SK-N-SH (cell line): ENCODE measurements at regions not wholly inside any gene's neighbourhood (a gene's known extent, or its start where the extent isn't known, plus 50 kb on each side); places are given as distances from the start of the nearest gene placed in this dataset.

Experiments used
- CTCF ChIA-PET: fragments of 300-600, 350-600 bp; formaldehyde crosslinking; extraction: SDS; loops from one replicate; lab custom pipeline; 2021; lab: Yijun Ruan, JAX
- POLR2A ChIA-PET: fragments of 350-600 bp; sonication (Branson Sonifier 250); formaldehyde crosslinking; extraction: SDS; loops from one replicate; lab custom pipeline; 2020; ENCODE audit warnings: antibody characterized with exemption, inconsistent platforms; lab: Yijun Ruan, JAX
- DNase-seq: peaks from one replicate; pipeline ENCODE4 v3.0.0; 2012
- H2AFZ ChIP-seq: fragments of 200-600 bp; sonication (generic); 2 replicates; pipeline ENCODE4 v1.8.1; 2016; ENCODE audit warnings: antibody characterized with exemption, mild to moderate bottlenecking, low read depth
- H3F3A ChIP-seq: fragments of 200-600 bp; sonication (generic); replicated peaks from 2 replicates; pipeline ENCODE3; 2016; ENCODE audit warnings: antibody characterized with exemption, mild to moderate bottlenecking; ENCODE audit not compliant: insufficient read depth
- H3K27ac ChIP-seq, 2 experiments: fragments of 200-500 bp in 1 of 2; fragments of 200-600 bp in 1 of 2; sonication (Bioruptor generic) in 1 of 2; sonication (generic), shearing (Covaris generic) in 1 of 2; 2 replicates each; pipeline versions ENCODE4 v1.5.1 to v1.6.1; 2014 to 2016; ENCODE audit warnings: low read depth in 2 of 2, inconsistent platforms in 1 of 2, low read length in 1 of 2, mild to moderate bottlenecking in 1 of 2, mixed read lengths in 1 of 2
- H3K27me3 ChIP-seq: fragments of 200-600 bp; sonication (generic), shearing (Covaris generic); 2 replicates; pipeline ENCODE4 v1.6.1; 2016; ENCODE audit warnings: mixed run types; ENCODE audit not compliant: insufficient read depth
- H3K36me3 ChIP-seq, 2 experiments: fragments of 200-500 bp in 1 of 2; fragments of 200-600 bp in 1 of 2; sonication (Bioruptor generic) in 1 of 2; sonication (generic) in 1 of 2; replicated peaks in 1 of 2; 2 replicates each; pipeline versions ENCODE3 to v1.5.1; 2014 to 2016; ENCODE audit warnings: low read length in 1 of 2, mild to moderate bottlenecking in 1 of 2; ENCODE audit not compliant: insufficient read depth in 2 of 2, control insufficient read depth in 1 of 2
- H3K4me1 ChIP-seq, 2 experiments: fragments of 200-500 bp in 1 of 2; fragments of 200-600 bp in 1 of 2; sonication (Bioruptor generic) in 1 of 2; sonication (generic), shearing (Covaris generic) in 1 of 2; 2 replicates each; pipeline versions ENCODE4 v1.5.1 to v1.6.1; 2014 to 2016; ENCODE audit warnings: low read depth in 1 of 2, low read length in 1 of 2, mixed run types in 1 of 2; ENCODE audit not compliant: insufficient read depth in 2 of 2, control insufficient read depth in 1 of 2
- H3K4me2 ChIP-seq: fragments of 200-600 bp; sonication (generic), shearing (Covaris generic); 2 replicates; pipeline ENCODE4 v1.6.1; 2017; ENCODE audit warnings: mixed run types
- H3K4me3 ChIP-seq, 2 experiments: fragments of 200-500 bp in 1 of 2; fragments of 200-600 bp in 1 of 2; sonication (Bioruptor generic) in 1 of 2; sonication (generic), shearing (Covaris generic) in 1 of 2; 2 replicates each; pipeline versions ENCODE4 v1.5.1 to v1.8.1; 2014 to 2016; ENCODE audit warnings: low read depth in 2 of 2, inconsistent platforms in 1 of 2, low read length in 1 of 2, mild to moderate bottlenecking in 1 of 2, mixed read lengths in 1 of 2, moderate library complexity in 1 of 2
- H3K79me2 ChIP-seq: fragments of 200-600 bp; sonication (generic); 2 replicates; pipeline ENCODE4 v1.8.1; 2017; ENCODE audit warnings: mild to moderate bottlenecking; ENCODE audit not compliant: insufficient read depth
- H3K9ac ChIP-seq: fragments of 200-600 bp; sonication (generic); 2 replicates; pipeline ENCODE4 v1.6.1; 2017; ENCODE audit warnings: mixed run types
- H3K9me2 ChIP-seq: fragments of 200-600 bp; sonication (generic); 2 replicates; pipeline ENCODE4 v1.6.1; 2017; ENCODE audit warnings: mixed run types
- H3K9me3 ChIP-seq: fragments of 200-600 bp; sonication (generic); 2 replicates; pipeline ENCODE4 v1.6.1; 2017; ENCODE audit warnings: mixed run types, mild to moderate bottlenecking, moderate library complexity
- H4K20me1 ChIP-seq: fragments of 200-600 bp; sonication (generic); 2 replicates; pipeline ENCODE4 v1.6.1; 2017; ENCODE audit warnings: mild to moderate bottlenecking, mixed run types; ENCODE audit not compliant: insufficient read depth
- CHD2 ChIP-seq: fragments of 150-350 bp; IDR thresholded peaks from 2 replicates; pipeline ENCODE4 v1.6.1; 2018; ENCODE audit warnings: low read length; ENCODE audit not compliant: partially characterized antibody
- EP300 ChIP-seq, 2 experiments: IDR thresholded peaks; 2 replicates each; pipeline versions ENCODE4 v1.4.0 to v1.6.1; 2012; ENCODE audit warnings: borderline replicate concordance in 1 of 2, low read depth in 1 of 2, low read length in 1 of 2
- EZH2phosphoT487 ChIP-seq: fragments of 200-600 bp; sonication (generic); IDR thresholded peaks from 2 replicates; pipeline ENCODE4 v1.6.1; 2017; ENCODE audit warnings: low read depth, mixed run types, mild to moderate bottlenecking, antibody characterized with exemption, moderate library complexity, borderline replicate concordance
- FOXM1 ChIP-seq: IDR thresholded peaks from 2 replicates; pipeline ENCODE4 v1.4.0; 2012; ENCODE audit warnings: low read depth, mild to moderate bottlenecking
- GABPA ChIP-seq: IDR thresholded peaks from 2 replicates; pipeline ENCODE4 v1.4.0; 2012; ENCODE audit warnings: low read depth, mild to moderate bottlenecking
- GATA2 ChIP-seq: sonication (generic); formaldehyde crosslinking; IDR thresholded peaks from 2 replicates; pipeline ENCODE4 v1.5.0; 2020; ENCODE audit warnings: mild to moderate bottlenecking, missing genetic modification reagents
- NRF1 ChIP-seq: IDR thresholded peaks from 2 replicates; pipeline ENCODE4 v1.6.1; 2012; ENCODE audit warnings: low read depth, mild to moderate bottlenecking, low read length
- POLR2AphosphoS5 ChIP-seq: IDR thresholded peaks from 2 replicates; pipeline ENCODE4 v1.6.1; 2012; ENCODE audit warnings: low read depth, low read length
- RAD21 ChIP-seq: IDR thresholded peaks from 2 replicates; pipeline ENCODE4 v1.6.1; 2012; ENCODE audit warnings: mild to moderate bottlenecking, low read length
- RCOR1 ChIP-seq: fragments of 150-350 bp; IDR thresholded peaks from 2 replicates; pipeline ENCODE4 v1.6.1; 2017; ENCODE audit warnings: antibody characterized with exemption, low read length
- TAF1 ChIP-seq: IDR thresholded peaks from 2 replicates; pipeline ENCODE4 v1.6.1; 2012; ENCODE audit warnings: low read depth, mild to moderate bottlenecking, low read length, moderate library complexity, borderline replicate concordance
- TCF12 ChIP-seq: IDR thresholded peaks from 2 replicates; pipeline ENCODE4 v1.4.0; 2012
- TEAD4 ChIP-seq: IDR thresholded peaks from 2 replicates; pipeline ENCODE4 v1.4.0; 2012; ENCODE audit warnings: mild to moderate bottlenecking, borderline replicate concordance; ENCODE audit not compliant: insufficient read depth
- WGBS: methylation state at CpG from one replicate; pipeline ENCODE4 v1.1.6; 2017; ENCODE audit warnings: low lambda C conversion rate; 5-methylcytosine and 5-hydroxymethylcytosine counted together
- TF ChIP-seq, protein P1 (sequence below): IDR thresholded peaks from 2 replicates; pipeline ENCODE4 v1.4.0; 2012; ENCODE audit warnings: low read depth, borderline replicate concordance
- TF ChIP-seq, protein P2 (sequence below): IDR thresholded peaks from 2 replicates; pipeline ENCODE4 v1.4.0; 2012; ENCODE audit warnings: low read depth, borderline replicate concordance
- TF ChIP-seq, protein P3 (sequence below): IDR thresholded peaks from 2 replicates; pipeline ENCODE4 v1.4.0; 2012; ENCODE audit warnings: low read depth
- TF ChIP-seq, protein P4 (sequence below): IDR thresholded peaks from 2 replicates; pipeline ENCODE4; 2012

DNA sequence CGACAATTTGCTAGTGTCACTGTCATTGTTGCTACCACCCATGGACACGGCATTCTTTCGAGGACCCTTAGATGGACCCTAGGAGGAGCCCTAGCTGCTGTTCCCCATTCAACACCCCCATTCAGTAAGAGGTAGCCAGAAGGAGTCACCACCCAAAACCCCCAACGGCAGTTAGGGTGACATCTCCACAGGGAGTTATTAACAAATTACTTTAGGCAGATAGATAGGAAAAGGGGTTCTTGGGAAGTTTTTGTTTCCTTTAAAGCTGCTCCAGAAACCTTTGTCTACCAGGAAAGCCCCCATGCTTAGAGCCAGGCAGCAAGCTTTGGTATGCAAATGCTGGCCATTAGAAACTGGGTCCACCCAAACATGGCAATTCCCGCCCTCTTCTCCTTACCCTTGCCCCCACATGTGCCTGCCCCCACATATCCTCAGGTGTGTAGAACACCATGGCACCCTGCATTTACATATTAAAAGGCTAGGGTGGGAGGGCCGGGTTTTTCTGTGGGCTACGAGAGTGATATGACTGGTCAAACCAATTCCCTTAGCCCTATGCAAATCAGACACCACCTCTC lies 190.9 kb downstream of the SLITRK6 start:
- Histone ChIP-seq H3K4me2 (no peak overlapping the region), H3K9me3 (no peaks in the 10 kb centered on the region), H3K27ac (no peak overlapping the region), H3K4me3 (no peak overlapping the region), H4K20me1 (no peaks in the 10 kb centered on the region), H3K36me3 (no peaks in the 10 kb centered on the region), H2AFZ (no peak overlapping the region), H3K79me2 (no peaks in the 10 kb centered on the region), H3K9me2 (no peaks in the 10 kb centered on the region), H3K9ac (no peak overlapping the region), H3F3A (no peaks in the 10 kb centered on the region), H3K4me1 (no peaks in the 10 kb centered on the region; a peak in 1 of 4 replicates), H3K27me3 (no peaks in the 10 kb centered on the region)
- TF ChIP-seq RCOR1: no peak
- TF ChIP-seq, protein P1, sequence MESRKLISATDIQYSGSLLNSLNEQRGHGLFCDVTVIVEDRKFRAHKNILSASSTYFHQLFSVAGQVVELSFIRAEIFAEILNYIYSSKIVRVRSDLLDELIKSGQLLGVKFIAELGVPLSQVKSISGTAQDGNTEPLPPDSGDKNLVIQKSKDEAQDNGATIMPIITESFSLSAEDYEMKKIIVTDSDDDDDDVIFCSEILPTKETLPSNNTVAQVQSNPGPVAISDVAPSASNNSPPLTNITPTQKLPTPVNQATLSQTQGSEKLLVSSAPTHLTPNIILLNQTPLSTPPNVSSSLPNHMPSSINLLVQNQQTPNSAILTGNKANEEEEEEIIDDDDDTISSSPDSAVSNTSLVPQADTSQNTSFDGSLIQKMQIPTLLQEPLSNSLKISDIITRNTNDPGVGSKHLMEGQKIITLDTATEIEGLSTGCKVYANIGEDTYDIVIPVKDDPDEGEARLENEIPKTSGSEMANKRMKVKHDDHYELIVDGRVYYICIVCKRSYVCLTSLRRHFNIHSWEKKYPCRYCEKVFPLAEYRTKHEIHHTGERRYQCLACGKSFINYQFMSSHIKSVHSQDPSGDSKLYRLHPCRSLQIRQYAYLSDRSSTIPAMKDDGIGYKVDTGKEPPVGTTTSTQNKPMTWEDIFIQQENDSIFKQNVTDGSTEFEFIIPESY: no peak
- TF ChIP-seq, protein P2, sequence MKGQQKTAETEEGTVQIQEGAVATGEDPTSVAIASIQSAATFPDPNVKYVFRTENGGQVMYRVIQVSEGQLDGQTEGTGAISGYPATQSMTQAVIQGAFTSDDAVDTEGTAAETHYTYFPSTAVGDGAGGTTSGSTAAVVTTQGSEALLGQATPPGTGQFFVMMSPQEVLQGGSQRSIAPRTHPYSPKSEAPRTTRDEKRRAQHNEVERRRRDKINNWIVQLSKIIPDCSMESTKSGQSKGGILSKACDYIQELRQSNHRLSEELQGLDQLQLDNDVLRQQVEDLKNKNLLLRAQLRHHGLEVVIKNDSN: no peak
- TF ChIP-seq GATA2: no peak
- TF ChIP-seq, protein P3, sequence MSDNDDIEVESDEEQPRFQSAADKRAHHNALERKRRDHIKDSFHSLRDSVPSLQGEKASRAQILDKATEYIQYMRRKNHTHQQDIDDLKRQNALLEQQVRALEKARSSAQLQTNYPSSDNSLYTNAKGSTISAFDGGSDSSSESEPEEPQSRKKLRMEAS: no peak
- no peak for TF ChIP-seq GABPA
- TF ChIP-seq POLR2AphosphoS5: no peak
- TF ChIP-seq NRF1: no peak
- TF ChIP-seq FOXM1: no peak
- no peak for TF ChIP-seq EP300 (IDR thresholded peaks at IDR 0.05; ENCODE audit: borderline replicate concordance in 1 of 2, low read depth in 1 of 2, low read length in 1 of 2)
- TF ChIP-seq RAD21: no peak
- WGBS: 85% methylated on average over 7 of the region's 7 CpGs
- CTCF ChIA-PET: no interaction called here
- POLR2A ChIA-PET: no interaction called here
- DNase-seq: no peak

DNA sequence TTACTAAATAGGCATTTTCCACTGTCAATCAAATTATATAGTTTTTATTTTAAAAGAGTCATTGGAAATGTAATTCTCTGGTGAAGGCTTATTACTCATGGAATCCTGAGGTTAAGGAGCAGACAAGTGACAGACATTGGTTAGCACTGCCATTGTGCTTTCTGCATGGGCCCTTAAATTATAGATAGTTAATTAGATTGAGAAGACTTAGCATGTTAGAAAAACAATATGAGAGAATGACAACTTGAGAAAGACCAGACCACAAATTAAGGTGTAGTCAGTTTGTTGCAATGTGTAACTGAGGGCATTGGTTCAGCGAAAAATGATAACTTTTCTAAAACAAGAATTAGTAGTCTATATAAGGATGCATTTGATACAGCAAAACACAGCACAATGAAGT lies 195.5 kb downstream of the SLITRK6 start:
- Histone ChIP-seq H3K36me3 (no peaks in the 10 kb centered on the region), H3K27me3 (no peaks in the 10 kb centered on the region), H2AFZ (0 out of 2 replicates have a peak overlapping the region, but pooled peaks have one; percentile 2), H4K20me1 (no peaks in the 10 kb centered on the region), H3K27ac (no peak overlapping the region), H3K9ac (no peak overlapping the region), H3F3A (no peaks in the 10 kb centered on the region), H3K9me3 (no peaks in the 10 kb centered on the region), H3K4me1 (no peaks in the 10 kb centered on the region; a peak in 1 of 4 replicates), H3K9me2 (no peaks in the 10 kb centered on the region), H3K79me2 (no peaks in the 10 kb centered on the region), H3K4me2 (no peak overlapping the region), H3K4me3 (no peak overlapping the region)
- POLR2A ChIA-PET: no interaction called here
- peak; percentile 19 for DNase-seq
- TF ChIP-seq EP300 (IDR thresholded peaks at IDR 0.05; ENCODE audit: borderline replicate concordance in 1 of 2, low read depth in 1 of 2, low read length in 1 of 2) (peak in 1 of 2 experiments; percentile 51; a peak in 2 of 4 replicates), FOXM1 (no peak), POLR2AphosphoS5 (no peak), RCOR1 (peak; percentile 35; the same call in 1 of the 2 replicates), TEAD4 (no peak), CHD2 (no peak), TAF1 (no peak), EZH2phosphoT487 (no peak), GABPA (no peak), TCF12 (peak; percentile 42; the same call in 1 of the 2 replicates)
- TF ChIP-seq, protein P4, sequence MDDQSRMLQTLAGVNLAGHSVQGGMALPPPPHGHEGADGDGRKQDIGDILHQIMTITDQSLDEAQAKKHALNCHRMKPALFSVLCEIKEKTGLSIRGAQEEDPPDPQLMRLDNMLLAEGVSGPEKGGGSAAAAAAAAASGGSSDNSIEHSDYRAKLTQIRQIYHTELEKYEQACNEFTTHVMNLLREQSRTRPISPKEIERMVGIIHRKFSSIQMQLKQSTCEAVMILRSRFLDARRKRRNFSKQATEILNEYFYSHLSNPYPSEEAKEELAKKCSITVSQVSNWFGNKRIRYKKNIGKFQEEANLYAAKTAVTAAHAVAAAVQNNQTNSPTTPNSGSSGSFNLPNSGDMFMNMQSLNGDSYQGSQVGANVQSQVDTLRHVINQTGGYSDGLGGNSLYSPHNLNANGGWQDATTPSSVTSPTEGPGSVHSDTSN: peak; percentile 13; the same call in 1 of the 2 replicates
- CTCF ChIA-PET: no interaction called here
- 54% methylated on average over 1 of the region's 1 CpG for WGBS
